ENCODE measurements at regions not wholly inside any gene's neighbourhood (a gene's known extent, or its start where the extent isn't known, plus 50 kb on each side); places are given as distances from the start of the nearest gene placed in this dataset.
"Not testable (repeated sequence)": the region's sequence is repeated elsewhere in the genome, so short reads cannot be mapped to it uniquely, and the experiment has no call there.

DNA sequence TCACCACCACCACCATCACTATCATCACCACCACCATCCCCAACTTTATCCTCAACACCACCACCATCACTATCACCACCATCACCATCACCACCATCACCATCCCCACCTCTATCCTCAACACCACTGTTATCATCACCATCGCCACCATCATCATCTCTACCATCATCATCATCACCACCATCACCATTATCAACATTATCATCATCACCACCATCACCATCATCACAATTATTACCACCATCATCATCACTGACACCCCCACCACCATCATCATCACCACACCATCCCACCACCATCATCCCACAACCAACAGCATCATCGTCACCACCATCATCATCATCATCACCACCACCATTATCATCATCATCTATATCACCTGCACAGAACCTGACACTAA lies 188.4 kb upstream of the PWP1 start:
- no peak for DNase-seq (ENCODE audit: low spot score)

DNA sequence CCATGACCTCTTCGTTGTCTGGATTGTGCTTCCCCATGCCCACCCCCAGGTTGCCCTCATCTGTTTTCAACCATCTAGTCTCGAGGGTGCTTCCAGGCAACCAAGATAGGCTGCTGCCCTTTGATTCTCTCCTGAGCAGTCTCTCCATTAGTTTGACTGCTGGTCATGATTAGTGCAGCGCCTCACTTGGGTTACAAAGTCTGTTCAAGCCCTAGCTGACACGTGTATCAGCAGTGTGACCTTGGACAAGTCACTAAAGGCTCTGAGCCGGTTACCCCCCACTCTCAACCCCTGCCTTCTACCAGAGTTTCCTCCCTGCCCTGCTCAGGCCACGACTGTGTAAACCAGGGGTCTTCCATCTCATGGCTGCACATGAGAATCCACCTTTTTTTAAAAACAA lies 185.3 kb upstream of the PWP1 start:
- DNase-seq (ENCODE audit: low spot score): no peak

DNA sequence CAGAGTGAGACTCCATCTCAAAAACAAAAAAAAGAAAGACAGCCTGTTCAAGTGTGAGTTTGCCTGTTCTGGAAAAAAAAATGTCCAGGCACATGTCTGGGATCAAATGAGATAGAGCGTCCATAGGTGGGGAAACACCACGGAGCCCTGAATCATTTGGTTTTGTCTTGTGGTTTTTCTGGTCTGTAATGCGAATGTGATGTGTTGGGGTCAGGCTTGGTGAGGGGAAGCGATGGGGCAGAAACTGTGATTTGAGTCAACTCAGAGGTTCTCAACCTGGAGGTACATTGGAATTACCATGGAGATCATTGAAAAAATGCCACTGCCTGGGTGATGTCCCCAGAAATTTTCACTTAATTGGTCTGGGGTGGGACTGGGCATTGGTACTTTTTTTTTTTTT lies 183.9 kb upstream of the PWP1 start:
- DNase-seq (ENCODE audit: low spot score): no peak

DNA sequence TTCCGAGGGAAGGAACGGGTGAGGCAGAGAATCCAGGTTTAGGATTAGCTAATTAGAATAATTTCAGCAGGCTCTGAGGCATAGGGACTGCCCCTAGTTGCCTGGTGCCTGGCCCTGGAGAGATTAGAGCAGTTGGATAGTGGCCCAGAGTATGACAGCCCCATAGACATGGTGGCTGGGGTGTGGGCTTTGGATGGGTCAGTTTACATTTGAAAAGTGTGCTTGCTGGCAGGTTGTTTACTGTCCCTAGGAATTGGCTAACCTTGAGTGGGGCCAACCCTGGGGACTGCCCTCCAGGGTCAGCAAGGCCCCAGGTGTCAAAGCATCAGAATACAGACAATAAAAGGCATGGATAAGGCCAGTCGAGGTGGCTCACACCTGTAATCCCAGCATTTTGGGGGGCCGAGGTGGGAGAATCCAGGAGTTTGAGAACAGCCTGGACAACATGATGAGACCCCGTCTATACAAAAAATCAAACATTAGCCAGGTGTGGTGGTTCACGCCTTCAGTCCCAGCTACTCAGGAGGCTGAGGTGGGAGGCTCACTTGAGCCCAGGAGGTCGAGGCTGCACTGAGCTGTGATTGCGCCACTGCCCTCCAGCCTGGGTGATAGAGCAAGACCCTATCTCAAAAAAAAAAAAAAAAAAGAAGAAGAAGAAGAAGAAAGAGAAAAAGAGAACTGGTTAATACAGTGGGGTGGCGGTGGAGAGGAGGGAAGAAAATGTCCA lies 182.3 kb upstream of the PWP1 start:
- DNase-seq (ENCODE audit: low spot score): no peak

DNA sequence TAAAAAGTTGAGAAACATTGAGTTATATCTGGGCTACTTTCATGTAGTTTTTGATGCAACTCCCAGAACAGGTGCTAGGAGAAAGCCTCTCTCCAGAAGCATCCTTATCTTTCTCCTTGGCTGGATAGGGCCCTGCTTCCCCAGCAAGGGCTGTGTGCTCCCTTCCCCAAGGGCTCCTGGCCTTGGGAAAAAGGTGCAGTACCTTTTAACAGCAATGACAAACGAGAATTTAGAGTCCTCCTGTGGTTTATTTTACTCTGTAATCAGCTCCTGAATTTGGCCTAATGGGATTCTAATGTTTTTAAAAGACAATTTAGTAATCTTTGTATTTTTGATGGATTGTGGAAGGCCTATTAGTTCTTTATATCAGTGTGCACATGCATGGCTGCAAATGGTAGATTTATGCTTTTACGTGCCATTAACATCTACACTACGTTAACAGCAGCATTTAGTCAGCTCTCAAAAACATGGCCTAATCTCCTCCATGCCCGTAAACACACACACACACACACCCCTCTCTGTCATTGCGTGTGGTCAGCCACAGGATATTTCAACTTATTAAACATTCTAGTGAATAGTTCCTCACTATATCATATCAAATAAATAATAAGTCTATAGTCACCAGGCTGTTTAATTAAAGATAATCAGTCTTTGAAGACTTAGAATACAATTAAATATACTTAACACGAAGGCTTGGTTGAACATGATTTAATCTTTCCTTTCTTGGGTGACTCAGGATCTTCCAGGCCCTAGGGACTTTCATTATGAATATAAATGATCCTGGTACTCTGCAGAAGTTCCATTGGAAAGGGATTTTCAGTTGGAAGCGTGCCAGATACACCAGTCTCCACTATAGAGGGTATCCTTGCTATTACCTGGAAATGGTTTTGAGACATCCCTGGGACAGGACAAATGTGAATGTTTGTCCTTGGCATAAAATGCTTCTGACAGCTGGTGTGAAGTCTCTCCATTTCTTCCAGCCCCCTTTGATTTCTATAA lies 181.4 kb upstream of the PWP1 start:
- DNase-seq (ENCODE audit: low spot score): no peak

DNA sequence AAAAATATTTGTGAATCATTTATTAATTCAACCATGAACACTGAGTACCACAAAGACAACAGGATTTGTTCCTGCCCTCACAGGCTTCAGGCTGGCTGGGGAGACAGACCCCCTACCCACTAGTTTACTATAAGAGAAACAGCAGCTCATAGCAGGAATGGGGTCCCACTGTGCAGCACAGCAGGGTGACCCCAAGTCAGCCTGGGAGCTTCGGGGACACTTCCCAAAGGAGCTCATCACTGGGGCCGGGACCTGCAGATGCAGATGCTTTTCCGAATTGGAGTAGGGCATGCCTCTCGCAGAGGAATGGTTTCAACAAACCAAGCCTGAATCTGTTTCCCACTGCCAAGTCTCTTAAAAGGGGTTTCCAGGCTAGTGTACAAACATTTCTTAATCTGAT lies 176.2 kb upstream of the PWP1 start:
- no peak for DNase-seq (ENCODE audit: low spot score)

DNA sequence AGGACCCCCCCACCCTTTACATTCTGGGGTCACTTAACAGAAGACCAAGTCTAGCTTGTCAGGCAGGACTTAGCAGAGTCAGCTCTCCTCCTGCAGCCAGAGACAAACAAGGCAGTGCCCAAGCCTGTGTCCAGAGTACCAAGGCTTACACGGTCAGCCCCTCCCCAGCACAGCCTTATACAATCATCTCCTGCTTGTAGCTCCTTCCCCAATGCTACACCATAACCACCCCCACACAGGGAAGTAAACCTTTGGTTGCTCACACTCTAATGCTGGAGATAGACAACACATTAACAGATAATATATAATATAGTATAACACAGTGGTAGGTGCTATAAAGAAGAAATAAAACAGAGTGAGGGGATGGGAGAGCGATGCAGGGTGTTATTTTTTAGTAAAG lies 175.4 kb upstream of the PWP1 start:
- DNase-seq (ENCODE audit: low spot score): no peak

DNA sequence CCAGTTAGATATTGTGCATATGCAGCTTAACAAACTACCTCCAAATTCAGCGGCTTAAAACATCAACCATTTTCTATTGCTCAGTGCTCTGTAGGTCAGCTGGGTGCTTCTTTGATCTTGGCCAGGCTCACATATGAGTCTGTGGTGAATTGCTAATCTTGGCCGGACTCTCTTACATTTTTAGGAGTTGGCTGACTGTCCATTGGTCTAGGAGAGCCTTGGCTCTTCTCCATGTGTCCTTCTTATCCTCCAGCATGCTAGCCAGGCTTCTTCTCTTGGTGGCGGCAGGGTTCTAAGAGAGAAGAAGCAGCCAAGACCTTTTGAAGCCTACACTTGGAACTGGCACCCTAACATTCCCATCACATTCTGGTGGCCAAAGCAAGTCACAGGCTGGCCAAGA lies 174.3 kb upstream of the PWP1 start:
- DNase-seq (ENCODE audit: low spot score): no peak

DNA sequence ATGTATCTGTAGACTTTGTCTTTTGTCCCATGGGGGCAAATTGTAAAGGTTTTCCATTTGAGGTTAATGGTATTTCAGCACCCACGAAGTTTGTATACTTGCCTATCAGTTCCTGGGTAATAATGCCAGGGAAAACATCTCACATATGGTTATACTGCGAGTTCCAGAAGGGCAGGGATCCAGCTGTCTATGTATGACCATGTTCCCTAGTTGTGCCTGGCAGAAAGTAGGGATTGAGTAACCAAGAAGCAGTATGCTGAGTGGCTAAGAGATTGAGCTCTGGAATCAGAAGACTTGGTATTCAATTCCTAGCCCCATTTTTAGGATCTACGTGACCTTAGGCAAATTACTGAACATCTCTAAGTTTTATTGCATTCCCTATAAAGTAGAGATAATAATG lies 173.2 kb upstream of the PWP1 start:
- DNase-seq (ENCODE audit: low spot score): no peak

DNA sequence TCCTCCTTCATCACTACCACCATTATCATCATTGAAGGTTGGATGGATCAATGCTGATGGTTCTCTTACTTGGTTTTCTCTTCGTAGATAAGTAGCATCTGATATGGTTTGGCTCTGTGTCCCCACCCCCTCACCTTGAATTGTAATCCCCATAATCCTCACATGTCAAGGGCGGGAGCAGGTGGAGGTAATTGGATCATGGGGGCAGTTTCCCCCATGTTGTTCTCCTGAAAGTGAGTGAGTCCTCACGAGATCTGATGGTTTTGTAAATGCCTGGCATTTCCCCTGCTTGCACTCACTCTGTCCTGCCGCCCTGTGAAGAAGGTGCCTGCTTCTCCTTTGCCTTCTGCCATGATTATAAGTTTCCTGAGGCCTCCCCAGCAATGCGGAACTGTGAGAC lies 172.4 kb upstream of the PWP1 start:
- no peak for DNase-seq (ENCODE audit: low spot score)

DNA sequence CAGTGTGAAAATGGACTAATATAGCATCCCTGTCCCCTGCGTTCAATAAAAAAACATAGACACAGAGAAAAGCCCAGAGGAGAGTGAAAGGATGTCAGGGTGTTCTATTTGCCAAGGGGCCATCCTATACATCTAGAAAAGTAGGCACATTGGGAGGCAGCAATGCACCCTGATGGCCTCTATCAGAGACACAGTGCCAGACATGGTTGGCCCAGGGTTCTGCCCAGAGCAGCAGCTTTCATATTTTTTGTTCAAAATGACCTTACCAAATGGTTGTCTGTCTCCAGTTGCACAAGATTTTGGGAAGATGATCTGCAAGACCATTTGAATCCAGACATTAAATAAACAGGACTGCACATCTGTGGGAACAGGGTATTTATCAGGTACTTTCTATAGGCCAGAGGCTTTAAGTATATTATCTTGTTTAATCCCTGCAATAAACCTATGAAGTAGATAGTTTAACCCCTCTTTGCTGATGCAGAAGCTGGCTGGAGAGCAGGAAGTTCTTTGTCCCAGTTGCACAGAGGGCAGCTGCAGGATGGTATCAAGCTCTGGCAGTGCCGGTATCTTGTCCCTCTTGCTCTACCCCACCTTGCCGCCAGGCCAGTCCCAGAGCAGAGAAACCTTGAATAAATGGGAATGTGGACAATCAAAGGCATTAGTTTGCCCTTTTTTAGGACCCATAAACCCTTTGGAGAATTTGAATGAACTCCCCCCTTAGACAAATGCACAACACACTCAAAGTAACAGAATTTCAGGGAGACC lies 171.8 kb upstream of the PWP1 start:
- no peak for DNase-seq (ENCODE audit: low spot score)

DNA sequence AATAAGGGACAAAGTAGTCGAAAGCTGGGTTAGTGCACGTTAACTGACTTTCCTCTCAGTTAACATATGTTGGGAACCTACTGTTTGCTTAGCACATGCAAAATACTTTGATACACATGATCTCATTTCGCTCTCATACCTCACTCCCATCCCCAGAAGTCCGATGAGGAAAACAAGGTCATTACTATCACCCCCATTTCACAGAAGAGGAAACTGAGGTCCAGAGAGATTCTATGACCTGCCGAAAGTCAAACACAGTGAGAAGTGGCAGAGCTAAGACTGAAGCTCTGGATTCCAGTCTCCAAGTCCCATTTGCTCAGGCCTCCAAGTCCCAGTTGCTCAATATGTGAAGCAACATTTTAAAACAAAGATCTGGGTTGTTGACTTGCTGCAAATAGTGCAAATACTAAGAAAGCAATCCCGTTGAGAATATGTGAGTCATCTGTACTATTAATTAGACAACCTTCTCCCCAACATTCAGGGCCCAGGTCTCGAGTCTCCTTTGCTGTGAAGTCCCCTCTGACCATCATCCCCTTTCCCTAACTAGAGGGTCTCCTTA lies 170.6 kb upstream of the PWP1 start:
- DNase-seq (ENCODE audit: low spot score): no peak

DNA sequence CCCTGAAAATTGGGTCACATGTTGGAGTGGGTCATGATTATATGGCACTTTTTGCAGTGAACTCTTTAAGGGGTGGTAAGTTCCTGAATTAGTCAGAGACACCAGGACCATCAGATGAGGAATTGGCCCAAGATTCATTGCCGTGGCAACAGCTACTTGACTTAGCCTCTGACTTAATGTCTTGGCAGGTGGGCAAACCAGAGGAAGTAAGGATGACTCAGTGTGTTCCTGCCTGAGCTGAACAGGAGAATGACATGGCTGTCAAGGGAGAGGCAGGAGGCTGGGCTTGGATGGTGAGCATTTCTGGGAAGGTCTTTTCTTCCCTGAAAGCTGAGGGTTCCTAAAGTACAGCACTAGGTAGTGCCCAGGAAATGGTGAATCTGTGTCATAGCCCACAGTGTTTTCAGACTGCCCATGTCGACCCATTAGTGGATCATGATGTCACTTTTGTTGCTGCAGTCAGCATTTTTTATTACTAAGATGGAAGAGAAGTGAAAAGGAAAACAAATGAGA lies 170.1 kb upstream of the PWP1 start:
- DNase-seq (ENCODE audit: low spot score): no peak

DNA sequence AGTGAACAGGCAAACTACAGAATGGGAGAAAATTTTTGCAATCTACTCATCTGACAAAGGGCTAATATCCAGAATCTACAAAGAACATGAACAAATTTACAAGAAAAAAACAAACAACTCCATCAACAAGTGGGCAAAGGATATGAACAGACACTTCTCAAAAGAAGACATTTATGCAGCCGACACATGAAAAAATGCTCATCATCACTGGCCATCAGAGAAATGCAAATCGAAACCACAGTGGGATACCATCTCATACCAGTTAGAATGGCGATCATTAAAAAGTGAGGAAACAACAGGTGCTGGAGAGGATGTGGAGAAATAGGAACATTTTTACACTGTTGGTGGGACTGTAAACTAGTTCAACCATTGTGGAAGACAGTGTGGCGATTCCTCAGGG lies 167.8 kb upstream of the PWP1 start:
- DNase-seq (ENCODE audit: low spot score): not testable (repeated sequence)

DNA sequence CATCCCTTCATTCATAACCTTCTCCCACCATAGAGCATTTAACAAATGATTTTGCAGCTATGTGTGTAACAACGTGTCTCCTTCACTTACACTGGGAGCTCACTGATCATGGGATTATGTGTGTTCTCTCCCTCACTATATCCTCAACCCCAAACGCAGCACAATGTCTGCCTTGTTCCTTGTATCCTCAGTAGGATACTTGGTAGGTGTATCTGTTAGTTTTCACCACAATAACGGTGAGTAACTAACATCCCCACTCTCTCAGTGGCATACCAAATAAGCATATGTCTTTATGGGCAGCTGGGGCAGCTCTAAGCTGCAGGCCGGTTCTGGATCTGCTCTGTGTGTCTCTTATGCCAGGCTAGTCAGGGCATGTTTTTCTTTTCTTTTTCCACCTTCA lies 166.7 kb upstream of the PWP1 start:
- DNase-seq (ENCODE audit: low spot score): no peak

DNA sequence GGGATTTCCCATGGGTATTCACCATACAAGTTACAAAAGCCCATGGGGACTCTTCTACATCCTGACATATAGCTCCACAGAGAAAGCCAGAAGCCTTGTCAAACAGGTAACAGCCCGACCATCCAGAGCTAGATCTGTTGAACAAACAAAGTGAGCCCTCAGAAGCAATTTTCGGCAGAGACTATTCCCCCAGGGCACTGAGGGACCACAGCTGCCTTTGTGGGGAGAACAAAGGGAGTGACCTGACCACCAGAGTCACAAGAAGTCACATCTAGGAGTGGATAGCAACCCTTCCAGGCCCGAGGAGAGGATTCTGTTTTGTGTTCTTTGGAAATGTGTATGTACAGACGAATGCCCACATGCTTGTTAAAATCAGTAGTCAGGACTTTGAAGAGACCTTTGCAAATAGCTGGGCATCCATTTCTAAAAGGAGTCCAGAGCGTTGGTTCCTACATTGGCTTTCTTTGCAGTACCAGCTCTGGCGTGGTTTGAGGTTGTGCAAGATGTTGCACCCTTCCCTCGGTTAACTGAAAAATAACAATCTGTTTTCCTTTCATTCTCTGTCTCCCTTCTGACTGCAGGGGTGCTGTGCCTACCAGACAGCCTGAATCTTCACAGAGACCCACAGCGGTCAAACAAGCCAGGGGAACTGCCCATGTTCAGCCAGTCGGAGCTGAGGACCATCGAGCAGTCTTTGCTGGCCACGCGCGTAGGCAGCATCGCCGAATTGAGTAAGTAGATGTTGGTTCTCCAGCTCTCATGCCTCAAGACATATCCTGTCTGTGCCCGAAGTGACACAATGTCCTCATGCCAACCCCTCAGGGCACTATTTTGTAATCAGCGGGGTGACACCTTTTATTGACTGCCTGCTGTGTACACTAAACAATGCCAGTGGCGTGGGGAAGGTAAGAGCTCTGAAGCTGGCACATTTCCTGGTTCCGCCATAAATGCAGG lies 165.4 kb upstream of the PWP1 start:
- no peak for DNase-seq (ENCODE audit: low spot score)

DNA sequence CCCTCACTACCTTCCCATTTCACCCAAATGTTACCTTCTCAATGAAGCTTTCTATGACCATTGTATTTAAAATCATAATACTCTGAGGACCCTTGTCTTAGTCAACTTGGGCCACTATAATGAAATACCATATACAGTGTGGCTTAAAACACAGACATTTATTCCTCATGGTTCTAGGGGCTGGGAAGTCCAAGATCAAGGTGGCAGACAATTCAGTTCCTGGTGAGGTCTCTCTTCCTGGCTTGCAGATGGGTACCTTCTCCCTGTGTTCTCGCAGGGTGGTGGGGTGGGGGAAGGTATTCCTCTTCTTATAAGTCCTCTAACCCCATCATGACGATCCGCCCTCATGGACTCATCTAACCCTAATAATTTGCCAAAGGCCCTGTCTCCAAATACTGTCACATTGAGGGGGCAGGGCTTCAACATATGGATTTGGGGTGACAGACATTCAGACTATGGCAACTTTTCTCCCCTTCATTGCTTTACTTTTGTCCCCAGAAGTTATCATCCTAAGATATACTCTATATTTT lies 163.7 kb upstream of the PWP1 start:
- DNase-seq (ENCODE audit: low spot score): no peak

DNA sequence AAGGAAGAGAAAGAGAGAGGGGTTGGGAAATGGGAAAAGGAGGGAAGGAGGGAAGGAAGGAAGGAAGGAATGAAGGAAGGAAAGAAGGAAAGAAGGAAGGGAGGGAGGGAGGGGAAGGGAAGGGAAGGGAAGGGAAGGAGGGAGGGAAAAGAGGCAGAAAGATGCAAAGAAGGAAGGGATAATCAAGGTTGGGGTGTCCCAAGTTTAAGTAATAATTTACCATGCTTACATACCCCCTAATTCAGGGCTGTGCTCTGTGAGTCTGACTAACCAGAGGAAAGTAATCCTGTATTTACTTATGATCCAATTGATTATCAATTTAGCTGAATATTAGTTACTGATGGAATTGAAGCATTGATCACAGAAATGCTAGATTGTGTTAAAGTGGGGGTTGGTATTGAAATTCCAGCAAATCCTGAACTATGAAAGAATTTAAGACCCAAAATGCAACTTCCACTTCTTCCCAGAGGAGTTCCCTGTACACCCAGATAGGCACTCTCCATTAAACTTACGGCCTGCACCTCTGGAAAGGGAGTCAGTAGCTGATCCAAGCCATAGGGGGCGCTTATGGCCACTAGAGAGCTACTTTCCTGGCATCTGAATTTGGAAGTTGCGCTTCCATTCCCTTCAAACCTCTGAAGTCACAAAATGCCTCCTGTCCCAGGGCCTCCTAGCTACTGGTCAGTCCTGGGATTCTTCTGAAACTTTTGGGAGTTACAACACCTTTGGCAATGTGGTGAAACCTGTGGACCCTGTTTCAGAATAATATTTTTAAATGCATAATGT lies 162.7 kb upstream of the PWP1 start:
- DNase-seq (ENCODE audit: low spot score): no peak

DNA sequence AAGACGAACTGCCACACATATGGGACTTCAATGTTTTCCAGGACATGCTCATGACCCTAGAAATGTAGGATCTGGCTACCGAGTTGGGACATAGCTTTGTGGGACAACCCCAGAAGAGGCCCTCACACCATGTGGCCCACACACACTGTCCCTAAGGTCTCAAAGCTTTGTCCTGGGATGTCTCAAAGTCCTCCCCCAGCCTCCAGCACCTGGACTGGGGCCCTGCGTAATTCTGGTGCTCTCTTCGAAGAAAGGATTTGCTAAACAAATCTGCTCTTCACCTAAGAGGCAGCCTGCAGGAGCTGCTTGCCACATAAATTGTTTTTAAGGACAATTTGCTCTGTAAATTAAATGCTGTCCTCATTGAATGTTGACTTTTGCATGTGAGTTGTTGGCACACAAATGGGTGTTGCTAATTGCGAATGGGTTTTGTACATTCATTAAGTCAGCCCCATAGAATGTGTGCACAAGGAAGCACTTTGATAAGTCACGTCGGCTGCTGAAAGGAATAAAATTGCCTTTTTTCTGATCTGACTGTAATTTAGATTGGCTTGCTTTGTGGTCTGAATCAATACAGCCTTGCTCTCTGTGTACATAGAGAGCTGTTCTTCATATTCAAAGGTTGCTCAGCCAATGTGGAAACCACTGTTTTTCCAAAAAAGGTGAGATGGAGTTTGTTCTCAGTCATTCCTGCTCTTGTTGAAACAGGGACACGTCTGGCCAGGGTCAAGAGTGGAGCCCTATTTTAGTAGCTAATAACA lies 161.6 kb upstream of the PWP1 start:
- no peak for DNase-seq (ENCODE audit: low spot score)

Data from NAMALWA (cell line).